ENCODE measurements at regions not wholly inside any gene's neighbourhood (a gene's known extent, or its start where the extent isn't known, plus 50 kb on each side); places are given as distances from the start of the nearest gene placed in this dataset.

- H3K4me1 ChIP-seq (ENCODE audit: control insufficient read depth, insufficient read depth, low read length): no peaks in the 10 kb centered on the region
- 89 to 93% methylated on average over 2 of the region's 2 CpGs for WGBS, 2 experiments
- H3K27ac ChIP-seq (ENCODE audit: insufficient read depth, low read depth, low read length, poor library complexity, severe bottlenecking): no peak overlapping the region
- H3K27me3 ChIP-seq (ENCODE audit: control insufficient read depth, insufficient read depth, low read length, poor library complexity, severe bottlenecking): no peaks in the 10 kb centered on the region
- H3K36me3 ChIP-seq (ENCODE audit: control insufficient read depth, insufficient read depth, low read length): no peaks in the 10 kb centered on the region
- H3K9me3 ChIP-seq (ENCODE audit: control insufficient read depth, low read length): no peaks in the 10 kb centered on the region
- no peak overlapping the region for H3K4me3 ChIP-seq (ENCODE audit: insufficient read depth, low read depth, low read length)
Measured at GRCh38 chr1:239939602-239940001, 152.1 kb upstream of the FMN2 start.

- no peak overlapping the region for H3K27ac ChIP-seq (ENCODE audit: insufficient read depth, low read depth, low read length, poor library complexity, severe bottlenecking)
- no peaks in the 10 kb centered on the region for H3K4me1 ChIP-seq (ENCODE audit: control insufficient read depth, insufficient read depth, low read length)
- H3K9me3 ChIP-seq (ENCODE audit: control insufficient read depth, low read length): no peaks in the 10 kb centered on the region
- no peaks in the 10 kb centered on the region for H3K27me3 ChIP-seq (ENCODE audit: control insufficient read depth, insufficient read depth, low read length, poor library complexity, severe bottlenecking)
- H3K4me3 ChIP-seq (ENCODE audit: insufficient read depth, low read depth, low read length): no peak overlapping the region
- WGBS, 2 experiments: 89 to 95% methylated on average over 4 of the region's 4 CpGs
- H3K36me3 ChIP-seq (ENCODE audit: control insufficient read depth, insufficient read depth, low read length): no peaks in the 10 kb centered on the region
Measured at GRCh38 chr1:239943761-239944160, 147.9 kb upstream of the FMN2 start.

GRCh38 chr1:239944666-239945065 lies 147.0 kb upstream of the FMN2 start:
- Histone ChIP-seq H3K9me3 (ENCODE audit: control insufficient read depth, low read length) (no peaks in the 10 kb centered on the region), H3K27me3 (ENCODE audit: control insufficient read depth, insufficient read depth, low read length, poor library complexity, severe bottlenecking) (no peaks in the 10 kb centered on the region), H3K4me1 (ENCODE audit: control insufficient read depth, insufficient read depth, low read length) (no peaks in the 10 kb centered on the region), H3K27ac (ENCODE audit: insufficient read depth, low read depth, low read length, poor library complexity, severe bottlenecking) (no peak overlapping the region), H3K36me3 (ENCODE audit: control insufficient read depth, insufficient read depth, low read length) (no peaks in the 10 kb centered on the region), H3K4me3 (ENCODE audit: insufficient read depth, low read depth, low read length) (no peak overlapping the region)
- WGBS, 2 experiments: 92 to 94% methylated on average over 2 to 3 of the region's 3 CpGs

GRCh38 chr1:239947801-239948200 lies 143.9 kb upstream of the FMN2 start:
- Histone ChIP-seq H3K27me3 (ENCODE audit: control insufficient read depth, insufficient read depth, low read length, poor library complexity, severe bottlenecking) (no peaks in the 10 kb centered on the region), H3K4me3 (ENCODE audit: insufficient read depth, low read depth, low read length) (no peak overlapping the region), H3K27ac (ENCODE audit: insufficient read depth, low read depth, low read length, poor library complexity, severe bottlenecking) (no peak overlapping the region), H3K4me1 (ENCODE audit: control insufficient read depth, insufficient read depth, low read length) (no peaks in the 10 kb centered on the region), H3K36me3 (ENCODE audit: control insufficient read depth, insufficient read depth, low read length) (no peaks in the 10 kb centered on the region), H3K9me3 (ENCODE audit: control insufficient read depth, low read length) (no peaks in the 10 kb centered on the region)
- WGBS, 2 experiments: 86 to 93% methylated on average over 1 to 2 of the region's 2 CpGs

GRCh38 chr1:239951511-239952140 lies 140.1 kb upstream of the FMN2 start:
- no peaks in the 10 kb centered on the region for H3K4me1 ChIP-seq (ENCODE audit: control insufficient read depth, insufficient read depth, low read length)
- H3K27ac ChIP-seq (ENCODE audit: insufficient read depth, low read depth, low read length, poor library complexity, severe bottlenecking): no peak overlapping the region
- no peaks in the 10 kb centered on the region for H3K27me3 ChIP-seq (ENCODE audit: control insufficient read depth, insufficient read depth, low read length, poor library complexity, severe bottlenecking)
- no peak overlapping the region for H3K4me3 ChIP-seq (ENCODE audit: insufficient read depth, low read depth, low read length)
- H3K9me3 ChIP-seq (ENCODE audit: control insufficient read depth, low read length): no peaks in the 10 kb centered on the region
- H3K36me3 ChIP-seq (ENCODE audit: control insufficient read depth, insufficient read depth, low read length): no peaks in the 10 kb centered on the region
- WGBS, 2 experiments: 76% methylated on average over 2 of the region's 3 CpGs; no CpG with 5 or more reads in 1 of the 2 experiments

GRCh38 chr1:239952348-239953308 lies 139.1 kb upstream of the FMN2 start:
- 86 to 91% methylated on average over 10 of the region's 10 CpGs for WGBS, 2 experiments

GRCh38 chr1:239954836-239955235 lies 136.8 kb upstream of the FMN2 start:
- Histone ChIP-seq H3K27ac (ENCODE audit: insufficient read depth, low read depth, low read length, poor library complexity, severe bottlenecking) (no peak overlapping the region), H3K36me3 (ENCODE audit: control insufficient read depth, insufficient read depth, low read length) (no peaks in the 10 kb centered on the region), H3K4me1 (ENCODE audit: control insufficient read depth, insufficient read depth, low read length) (no peaks in the 10 kb centered on the region), H3K9me3 (ENCODE audit: control insufficient read depth, low read length) (no peaks in the 10 kb centered on the region), H3K4me3 (ENCODE audit: insufficient read depth, low read depth, low read length) (no peak overlapping the region), H3K27me3 (ENCODE audit: control insufficient read depth, insufficient read depth, low read length, poor library complexity, severe bottlenecking) (no peaks in the 10 kb centered on the region)
- 90 to 92% methylated on average over 18 of the region's 18 CpGs for WGBS, 2 experiments

More at GRCh38 chr1:239952348-239953308, 139.1 kb upstream of the FMN2 start:
- H3K4me3 ChIP-seq (ENCODE audit: insufficient read depth, low read depth, low read length): no peak overlapping the region
- no peaks in the 10 kb centered on the region for H3K4me1 ChIP-seq (ENCODE audit: control insufficient read depth, insufficient read depth, low read length)
- H3K36me3 ChIP-seq (ENCODE audit: control insufficient read depth, insufficient read depth, low read length): no peaks in the 10 kb centered on the region
- no peak overlapping the region for H3K27ac ChIP-seq (ENCODE audit: insufficient read depth, low read depth, low read length, poor library complexity, severe bottlenecking)
- H3K27me3 ChIP-seq (ENCODE audit: control insufficient read depth, insufficient read depth, low read length, poor library complexity, severe bottlenecking): no peaks in the 10 kb centered on the region
- no peaks in the 10 kb centered on the region for H3K9me3 ChIP-seq (ENCODE audit: control insufficient read depth, low read length)

- no peaks in the 10 kb centered on the region for H3K9me3 ChIP-seq (ENCODE audit: control insufficient read depth, low read length)
- H3K4me1 ChIP-seq (ENCODE audit: control insufficient read depth, insufficient read depth, low read length): no peaks in the 10 kb centered on the region
- H3K27ac ChIP-seq (ENCODE audit: insufficient read depth, low read depth, low read length, poor library complexity, severe bottlenecking): no peak overlapping the region
- H3K27me3 ChIP-seq (ENCODE audit: control insufficient read depth, insufficient read depth, low read length, poor library complexity, severe bottlenecking): no peaks in the 10 kb centered on the region
- no peak overlapping the region for H3K4me3 ChIP-seq (ENCODE audit: insufficient read depth, low read depth, low read length)
- WGBS, 2 experiments: 92% methylated on average over 12 of the region's 12 CpGs
- no peaks in the 10 kb centered on the region for H3K36me3 ChIP-seq (ENCODE audit: control insufficient read depth, insufficient read depth, low read length)
Measured at GRCh38 chr1:239955431-239955830, 136.3 kb upstream of the FMN2 start.

- Histone ChIP-seq H3K4me1 (ENCODE audit: control insufficient read depth, insufficient read depth, low read length) (no peaks in the 10 kb centered on the region), H3K36me3 (ENCODE audit: control insufficient read depth, insufficient read depth, low read length) (no peaks in the 10 kb centered on the region), H3K27ac (ENCODE audit: insufficient read depth, low read depth, low read length, poor library complexity, severe bottlenecking) (no peak overlapping the region), H3K27me3 (ENCODE audit: control insufficient read depth, insufficient read depth, low read length, poor library complexity, severe bottlenecking) (no peaks in the 10 kb centered on the region), H3K4me3 (ENCODE audit: insufficient read depth, low read depth, low read length) (no peak overlapping the region), H3K9me3 (ENCODE audit: control insufficient read depth, low read length) (no peaks in the 10 kb centered on the region)
- WGBS, 2 experiments: 89 to 91% methylated on average over 6 of the region's 6 CpGs
Measured at GRCh38 chr1:239956263-239956662, 135.4 kb upstream of the FMN2 start.

- no peaks in the 10 kb centered on the region for H3K4me1 ChIP-seq (ENCODE audit: control insufficient read depth, insufficient read depth, low read length)
- no peak overlapping the region for H3K4me3 ChIP-seq (ENCODE audit: insufficient read depth, low read depth, low read length)
- H3K36me3 ChIP-seq (ENCODE audit: control insufficient read depth, insufficient read depth, low read length): no peaks in the 10 kb centered on the region
- H3K27ac ChIP-seq (ENCODE audit: insufficient read depth, low read depth, low read length, poor library complexity, severe bottlenecking): no peak overlapping the region
- WGBS, 2 experiments: 79 to 87% methylated on average over 4 of the region's 4 CpGs
- H3K9me3 ChIP-seq (ENCODE audit: control insufficient read depth, low read length): no peaks in the 10 kb centered on the region
- no peaks in the 10 kb centered on the region for H3K27me3 ChIP-seq (ENCODE audit: control insufficient read depth, insufficient read depth, low read length, poor library complexity, severe bottlenecking)
Measured at GRCh38 chr1:239958063-239958462, 133.6 kb upstream of the FMN2 start.
